Keratinocyte (primary cell): ENCODE measurements at regions not wholly inside any gene's neighbourhood (a gene's known extent, or its start where the extent isn't known, plus 50 kb on each side); places are given as distances from the start of the nearest gene placed in this dataset.

Source experiments
- CTCF ChIP-seq, 3 experiments: IDR thresholded peaks in 1 of 3; conservative IDR thresholded peaks in 1 of 3; optimal IDR thresholded peaks in 1 of 3; 2 replicates in 2 of 3; 3 replicates in 1 of 3; pipeline versions ENCODE3 to v1.5.1; 2011; ENCODE audit warnings: low read length in 3 of 3, mild to moderate bottlenecking in 3 of 3, moderate library complexity in 2 of 3, control low read depth in 1 of 3, inconsistent platforms in 1 of 3; ENCODE audit not compliant: insufficient read depth in 2 of 3; ENCODE audit errors: extremely low read depth in 1 of 3
- EZH2 ChIP-seq: IDR thresholded peaks from one replicate; pipeline ENCODE4 v1.6.1; 2012; ENCODE audit warnings: inconsistent platforms, mild to moderate bottlenecking, low read length, moderate library complexity

- no peak for TF ChIP-seq CTCF (optimal IDR thresholded peaks at IDR 0.05 in 1 of 3, IDR thresholded peaks at IDR 0.05 in 1 of 3, conservative IDR thresholded peaks at IDR 0.05 in 1 of 3; ENCODE audit: extremely low read depth in 1 of 3, insufficient read depth in 2 of 3, low read length in 3 of 3)
- no peak for TF ChIP-seq EZH2
These were observed 629.3 kb upstream of the NEGR1 start for GRCh38 chr1:72911656-72912055.
